M059J (cell line): ENCODE measurements at regions not wholly inside any gene's neighbourhood (a gene's known extent, or its start where the extent isn't known, plus 50 kb on each side); places are given as distances from the start of the nearest gene placed in this dataset.
"Not testable (repeated sequence)": the region's sequence is repeated elsewhere in the genome, so short reads cannot be mapped to it uniquely, and the experiment has no call there.

ENCODE experiments used
- DNase-seq: peaks from one replicate; pipeline ENCODE4 v3.0.0-alpha.2; 2012; ENCODE audit warnings: low read depth

- not testable (repeated sequence) for DNase-seq
These were observed 1710.6 kb downstream of the TP53TG3F start for GRCh38 chr16:35170061-35170460.

- DNase-seq: no peak
These were observed 1711.2 kb downstream of the TP53TG3F start for GRCh38 chr16:35170610-35171009.

- no peak for DNase-seq
These were observed 1711.7 kb downstream of the TP53TG3F start for GRCh38 chr16:35171106-35171505.

GRCh38 chr16:35173295-35173694, 1713.9 kb downstream of the TP53TG3F start:
- no peak for DNase-seq

GRCh38 chr16:35174016-35174415, 1714.6 kb downstream of the TP53TG3F start:
- DNase-seq: no peak

- no peak for DNase-seq
These were observed 1717.0 kb downstream of the TP53TG3F start for GRCh38 chr16:35176449-35176848.

- no peak for DNase-seq
These were observed 1718.4 kb downstream of the TP53TG3F start for GRCh38 chr16:35177851-35178250.

- DNase-seq: no peak
These were observed 1721.6 kb downstream of the TP53TG3F start for GRCh38 chr16:35180970-35181369.

GRCh38 chr16:35181422-35182030, 1722.1 kb downstream of the TP53TG3F start:
- no peak for DNase-seq

GRCh38 chr16:35182043-35182677, 1722.7 kb downstream of the TP53TG3F start:
- DNase-seq: no peak

- no peak for DNase-seq
These were observed 1723.6 kb downstream of the TP53TG3F start for GRCh38 chr16:35182943-35183550.

- DNase-seq: no peak
These were observed 1725.0 kb downstream of the TP53TG3F start for GRCh38 chr16:35184356-35184870.

- no peak for DNase-seq
These were observed 1726.1 kb downstream of the TP53TG3F start for GRCh38 chr16:35185366-35186044.

GRCh38 chr16:35186045-35186759, 1726.8 kb downstream of the TP53TG3F start:
- no peak for DNase-seq

GRCh38 chr16:35187665-35188225, 1728.3 kb downstream of the TP53TG3F start:
- no peak for DNase-seq

- no peak for DNase-seq
These were observed 1729.1 kb downstream of the TP53TG3F start for GRCh38 chr16:35188288-35189155.

- no peak for DNase-seq
These were observed 1733.6 kb downstream of the TP53TG3F start for GRCh38 chr16:35192993-35193392.

- no peak for DNase-seq
These were observed 1734.5 kb downstream of the TP53TG3F start for GRCh38 chr16:35193956-35194355.

- no peak for DNase-seq
These were observed 1735.3 kb downstream of the TP53TG3F start for GRCh38 chr16:35194681-35195080.

- DNase-seq: no peak
These were observed 1735.9 kb downstream of the TP53TG3F start for GRCh38 chr16:35195173-35195863.
